ENCODE measurements at regions not wholly inside any gene's neighbourhood (a gene's known extent, or its start where the extent isn't known, plus 50 kb on each side); places are given as distances from the start of the nearest gene placed in this dataset.

GRCh38 chr7:155203059-155203881 is 94.4 kb upstream of the INSIG1 start:
- peak; percentile 18 for DNase-seq

- no peak for DNase-seq
These were observed 93.6 kb upstream of the INSIG1 start for GRCh38 chr7:155203882-155204691.

- DNase-seq = no peak
These were observed 92.8 kb upstream of the INSIG1 start for GRCh38 chr7:155204744-155205367.

DNA sequence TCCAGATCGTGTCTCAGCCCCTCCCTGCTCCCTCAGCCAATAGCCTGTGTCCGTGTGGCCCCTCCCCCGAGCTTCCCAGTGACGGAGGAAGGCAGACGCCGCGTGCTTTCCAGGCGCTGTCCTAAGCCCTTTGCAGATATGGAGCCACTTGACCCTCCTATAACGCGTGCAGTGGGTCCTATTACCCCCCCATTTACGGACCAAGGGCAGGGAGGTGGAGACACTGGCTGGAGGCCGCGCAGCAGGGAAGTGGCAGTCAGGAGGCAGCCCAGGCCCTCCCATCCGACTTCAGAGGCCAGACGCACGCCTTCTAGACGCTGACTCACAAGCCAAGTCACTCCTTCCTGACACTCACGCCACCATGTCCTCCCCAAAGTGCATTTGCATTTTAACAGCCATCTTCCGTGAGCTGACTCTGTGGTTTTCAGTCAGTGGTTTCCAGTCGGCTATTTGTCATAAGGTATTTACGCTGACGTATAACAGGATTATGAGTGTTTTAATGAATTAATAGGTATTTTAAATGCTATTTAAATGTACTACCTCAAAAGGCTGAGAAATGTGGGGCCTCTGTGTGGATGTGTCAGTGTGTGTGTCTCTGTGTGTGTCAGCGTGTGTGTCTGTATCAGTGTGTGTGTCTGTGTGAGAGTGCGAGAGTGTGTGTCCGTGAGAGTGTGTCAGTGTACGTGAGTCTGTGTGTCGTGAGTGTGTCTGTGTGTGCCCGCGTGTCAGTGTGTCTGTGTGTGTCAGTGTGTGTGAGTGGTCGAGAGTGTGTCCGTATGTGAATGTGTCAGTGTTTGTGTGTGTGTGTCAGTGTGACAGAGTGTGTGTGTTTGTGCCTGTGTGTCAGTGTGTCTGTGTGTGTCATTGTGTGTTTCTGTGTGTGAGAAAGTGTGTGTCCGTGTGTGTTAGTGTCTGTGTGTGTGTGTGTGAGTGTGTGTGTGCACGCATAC is 92.0 kb upstream of the INSIG1 start:
- peak; percentile 88 for DNase-seq

GRCh38 chr7:155206318-155207020 is 91.2 kb upstream of the INSIG1 start:
- DNase-seq = peak; percentile 83

GRCh38 chr7:155207326-155208002 is 90.2 kb upstream of the INSIG1 start:
- no peak for DNase-seq

GRCh38 chr7:155208681-155209477 is 88.8 kb upstream of the INSIG1 start:
- DNase-seq = no peak

DNA sequence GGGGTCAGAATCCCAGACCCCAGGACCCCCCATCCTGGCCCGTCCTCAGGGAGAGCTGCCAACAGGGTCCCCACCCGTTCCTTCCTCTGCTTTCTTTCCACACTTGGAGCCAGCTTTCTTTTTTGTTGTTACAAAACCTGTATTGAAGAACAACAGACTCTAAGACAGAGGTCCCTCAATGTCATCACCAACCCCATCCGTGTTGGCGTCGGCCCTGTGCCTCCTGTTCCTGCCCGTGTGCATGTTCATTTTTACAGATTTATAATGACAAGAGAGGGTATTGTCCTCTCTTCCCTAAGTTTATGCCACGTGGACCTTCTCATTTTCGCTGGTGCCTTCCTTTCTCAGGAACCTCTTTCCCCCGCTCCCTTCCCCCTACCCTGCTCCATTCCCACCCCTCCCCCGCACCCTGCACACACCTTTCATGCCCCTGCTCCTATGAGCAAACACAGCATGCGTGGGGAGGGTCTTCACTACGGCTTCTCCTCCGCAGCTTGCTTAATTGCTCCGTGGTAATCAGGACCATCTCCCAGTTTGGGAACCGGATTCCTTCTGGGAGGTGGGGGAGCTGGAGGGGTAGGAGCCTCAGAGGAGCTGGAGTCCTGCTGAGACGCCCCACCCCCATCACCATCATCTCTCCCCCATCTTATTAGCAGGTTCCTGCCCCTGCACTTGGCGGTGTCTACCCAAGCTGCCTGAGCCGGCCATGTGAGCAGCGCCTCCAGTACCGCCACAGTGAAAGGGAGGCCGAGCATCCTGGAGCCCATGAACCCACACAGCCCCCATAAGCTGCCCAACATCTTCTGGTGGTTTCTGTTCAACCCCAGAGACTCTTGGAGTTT is 88.0 kb upstream of the INSIG1 start:
- DNase-seq = no peak

DNA sequence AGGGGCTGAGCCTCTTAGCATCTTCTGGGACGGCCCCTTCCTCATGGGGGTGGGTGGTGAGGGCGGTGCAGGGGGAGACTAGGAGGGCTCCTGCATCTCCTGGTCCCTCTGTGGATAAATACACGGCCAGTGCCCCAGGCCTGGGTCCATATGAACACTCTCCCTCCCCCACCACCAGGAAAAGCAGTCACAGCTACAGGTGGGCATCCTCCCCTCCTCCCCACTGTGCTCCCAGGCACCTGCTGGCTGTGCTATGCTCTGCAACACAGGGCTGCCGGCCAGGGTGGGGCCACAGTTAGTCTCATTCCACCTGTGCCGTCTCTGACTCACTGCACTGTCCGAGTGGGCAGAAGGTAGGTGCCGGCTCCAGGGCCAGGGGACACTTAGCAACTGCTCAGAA is 87.3 kb upstream of the INSIG1 start:
- no peak for DNase-seq

- no peak for DNase-seq
These were observed 86.5 kb upstream of the INSIG1 start for GRCh38 chr7:155211173-155211572.

DNA sequence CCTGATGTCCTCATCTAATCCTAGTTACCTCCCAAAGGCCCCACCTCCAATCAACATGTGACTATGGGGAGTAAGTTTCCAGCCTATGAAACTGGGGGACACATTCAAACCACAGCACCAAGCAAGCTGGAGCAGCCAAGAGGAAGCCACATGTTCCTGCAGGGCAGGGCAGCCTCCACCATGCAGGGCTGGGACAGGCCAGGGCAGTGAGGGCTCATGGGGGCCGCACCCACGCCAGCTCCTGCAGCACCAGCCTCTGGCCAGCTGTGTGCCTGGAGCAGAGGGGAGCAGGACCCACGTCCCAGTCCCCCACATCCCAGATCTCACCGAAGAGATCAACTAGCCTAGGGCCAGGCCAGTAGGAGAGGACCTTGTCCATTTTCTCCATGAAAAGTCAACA is 85.9 kb upstream of the INSIG1 start:
- DNase-seq = no peak

DNA sequence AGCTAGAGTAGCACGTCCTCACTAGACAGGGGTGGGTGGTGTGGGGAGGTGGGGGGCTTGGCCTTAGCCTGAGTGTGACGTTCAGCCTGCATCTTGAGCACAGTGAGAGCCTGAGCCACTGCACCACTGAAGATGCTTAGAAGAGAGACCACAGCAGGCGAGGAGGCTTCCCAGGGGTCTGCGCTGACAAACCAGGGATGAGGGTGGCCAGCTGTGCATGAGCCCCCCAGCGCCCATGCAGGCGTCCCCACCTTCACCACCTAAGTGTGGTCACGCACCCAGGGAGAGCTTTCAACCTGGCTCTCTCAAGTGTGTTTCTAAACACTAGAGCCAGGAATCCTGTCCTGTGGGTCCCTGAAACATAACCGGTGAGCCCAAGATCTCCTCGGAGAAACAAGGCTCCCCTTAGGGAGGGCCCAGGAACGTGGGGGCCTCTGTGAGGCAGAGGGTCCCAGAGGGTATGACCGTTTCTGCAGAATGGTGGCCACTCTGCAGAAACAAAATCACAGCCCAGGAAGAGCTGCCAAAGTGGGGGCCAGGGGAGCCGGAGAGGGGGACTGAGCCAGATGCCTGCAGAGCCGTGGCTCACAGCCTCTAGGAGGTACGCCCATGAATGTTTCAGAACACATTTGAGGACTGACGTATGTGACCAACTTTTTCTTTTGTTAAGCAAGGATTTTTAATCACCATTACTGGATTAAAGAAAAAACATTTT is 85.2 kb upstream of the INSIG1 start:
- no peak for DNase-seq

GRCh38 chr7:155213385-155213784 is 84.3 kb upstream of the INSIG1 start:
- no peak for DNase-seq

GRCh38 chr7:155213955-155214740 is 83.5 kb upstream of the INSIG1 start:
- DNase-seq = no peak

DNA sequence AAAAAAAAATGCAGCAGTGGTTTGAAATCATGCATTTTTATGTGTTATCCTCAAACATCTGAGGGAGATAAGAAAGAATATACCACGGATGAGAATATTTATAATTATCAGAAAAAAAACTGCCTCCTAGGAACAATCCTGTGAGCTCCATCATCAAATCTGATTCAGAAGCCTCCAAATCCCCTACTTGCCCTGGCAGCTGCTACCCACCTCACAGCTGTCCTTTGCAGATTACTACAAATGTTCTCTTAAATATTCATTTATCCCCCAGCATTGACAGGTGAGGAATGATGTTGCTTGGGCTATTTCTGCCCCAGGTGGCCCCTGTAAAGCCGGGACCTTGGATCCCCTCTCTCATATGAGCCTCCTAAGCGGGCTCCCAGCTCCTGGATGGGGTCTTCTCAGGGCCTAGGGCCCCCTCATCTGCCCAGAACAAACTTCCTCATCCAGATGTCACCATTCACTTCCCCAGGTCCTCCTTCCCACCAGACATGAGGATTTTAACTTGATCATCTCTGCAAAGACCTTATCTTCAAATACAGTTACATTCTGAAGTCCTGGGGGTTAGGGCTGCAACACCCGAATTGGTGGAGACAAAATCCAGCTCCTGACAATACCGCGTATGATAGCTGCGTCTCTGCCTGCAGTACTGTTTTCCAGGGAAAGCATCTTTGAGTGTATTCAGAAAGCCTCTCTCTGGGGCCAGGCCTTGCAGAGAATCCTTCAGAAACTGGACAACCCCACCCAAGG is 81.9 kb upstream of the INSIG1 start:
- DNase-seq = no peak

- DNase-seq = no peak
These were observed 81.0 kb upstream of the INSIG1 start for GRCh38 chr7:155216475-155217272.

Measured in femur (tissue), 1 donor.